ENCODE measurements at regions not wholly inside any gene's neighbourhood (a gene's known extent, or its start where the extent isn't known, plus 50 kb on each side); places are given as distances from the start of the nearest gene placed in this dataset.
A peak's percentile ranks its signal among the peaks of the same experiment; 100 is the strongest.

DNA sequence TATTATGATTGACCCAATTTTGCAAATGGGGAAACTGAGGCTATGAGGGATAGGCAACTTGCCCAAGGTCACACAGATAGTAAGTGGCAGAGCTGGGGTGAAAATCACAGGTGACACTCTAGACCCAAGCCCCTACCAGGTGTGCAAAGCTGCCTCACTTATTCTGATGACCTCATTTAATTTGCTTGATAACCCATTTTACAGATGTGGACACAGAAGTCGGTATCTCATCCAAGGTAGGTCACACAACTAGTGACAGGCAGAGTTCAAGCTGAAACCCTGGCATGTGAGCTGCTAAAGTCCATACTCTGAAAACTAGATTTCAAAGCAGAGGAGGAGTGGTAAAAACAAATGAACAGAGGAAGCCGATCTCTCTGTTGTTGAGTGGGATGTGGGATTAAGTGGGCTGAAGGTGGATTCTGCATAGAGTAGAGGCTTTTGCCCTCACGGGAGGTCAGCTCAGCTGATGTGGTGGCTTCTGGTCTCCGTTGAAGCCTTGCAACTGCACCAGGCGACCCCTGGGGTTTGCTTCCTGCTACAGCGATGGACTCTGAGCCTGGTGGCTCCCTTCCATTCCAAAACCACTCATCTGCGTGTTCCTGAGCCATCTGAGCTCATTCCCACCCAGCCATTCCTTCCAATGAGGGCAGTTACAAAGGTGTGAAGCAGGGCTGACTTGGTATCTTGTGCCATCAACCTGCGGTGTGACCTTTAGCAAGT lies 164.3 kb upstream of the FHL2 start:
- Histone ChIP-seq H3K18ac (ENCODE audit: extremely low read depth, low read length) (no peak overlapping the region), H3K4me2 (ENCODE audit: insufficient read depth in 1 of 2, low read depth in 2 of 2, low read length in 2 of 2) (no peak overlapping the region), H2AK5ac (ENCODE audit: low read depth, low read length) (no peak overlapping the region), H2BK5ac (ENCODE audit: low read depth, low read length) (no peak overlapping the region), H3K56ac (replicated peaks; ENCODE audit: insufficient read length, low read depth, low read length) (no peak overlapping the region), H4K8ac (ENCODE audit: extremely low read depth, insufficient read depth, low read length) (no peak overlapping the region), H3K9me3 (ENCODE audit: insufficient read depth in 2 of 2, low read depth in 1 of 2, low read length in 1 of 2) (no peaks in the 10 kb centered on the region), H3K9ac (replicated peaks in 1 of 4; ENCODE audit: extremely low read depth in 1 of 4, low read depth in 3 of 4, low read length in 3 of 4) (no peak overlapping the region), H3K23me2 (ENCODE audit: low read depth, low read length) (no peaks in the 10 kb centered on the region), H2BK20ac (ENCODE audit: low read length) (no peak overlapping the region), H3K36me3 (ENCODE audit: control insufficient read depth in 2 of 4, insufficient read depth in 4 of 4, low read length in 3 of 4) (no peaks in the 10 kb centered on the region), H4K91ac (replicated peaks; ENCODE audit: insufficient read length, low read length) (no peak overlapping the region), H2BK12ac (ENCODE audit: low read depth, low read length) (no peak overlapping the region), H2BK15ac (ENCODE audit: low read length) (no peak overlapping the region), H3K4ac (replicated peaks; ENCODE audit: insufficient read length, low read depth, low read length) (no peak overlapping the region), H3K27me3 (replicated peaks in 1 of 4; ENCODE audit: control insufficient read depth in 3 of 4, extremely low read depth in 1 of 4, insufficient read depth in 3 of 4, low read length in 3 of 4) (no peaks in the 10 kb centered on the region; a peak in 2 of 7 replicates), H4K5ac (ENCODE audit: insufficient read length, low read depth, low read length) (no peak overlapping the region), H3K14ac (ENCODE audit: insufficient read length) (no peak overlapping the region), H3K4me3 (ENCODE audit: extremely low read depth in 1 of 4, insufficient read depth in 2 of 4, low read depth in 3 of 4, low read length in 4 of 4) (no peak overlapping the region), H3K27ac (ENCODE audit: low read depth, low read length) (no peak overlapping the region), H3K23ac (ENCODE audit: insufficient read length) (no peak overlapping the region), H4K20me1 (replicated peaks in 1 of 2; ENCODE audit: control insufficient read depth in 1 of 2, insufficient read depth in 2 of 2, low read length in 2 of 2) (no peaks in the 10 kb centered on the region), H3K79me2 (ENCODE audit: control insufficient read depth in 1 of 2, insufficient read depth in 2 of 2, low read length in 2 of 2) (no peaks in the 10 kb centered on the region), H2AFZ (ENCODE audit: low read length) (0 out of 2 replicates have a peak overlapping the region, but pooled peaks have one; percentile 5), H3K4me1 (replicated peaks in 1 of 4; ENCODE audit: control insufficient read depth in 3 of 4, insufficient read depth in 4 of 4, low read length in 3 of 4) (no peaks in the 10 kb centered on the region), H3K79me1 (ENCODE audit: low read depth, low read length) (no peaks in the 10 kb centered on the region), H2BK120ac (replicated peaks; ENCODE audit: low read depth, low read length) (no peak overlapping the region)
- ChIA-PET CTCF (ENCODE audit: partially characterized antibody) (interaction anchor here (0.7 to 1.4 kb wide), 8 partner anchors 10 to 392 kb away, joined by 3 to 8 read pairs (median 3); no protein-coding TSS in a partner anchor), POLR2A (ENCODE audit: partially characterized antibody) (no interaction called here)
- no peak for DNase-seq (ENCODE audit: low read depth in 1 of 2, low spot score in 2 of 2)
- TF ChIP-seq RNF2 (IDR thresholded peaks at IDR 0.05; ENCODE audit: borderline replicate concordance, low read depth, low read length, missing control alignments, poor library complexity, severe bottlenecking) (no peak), RBBP5 (IDR thresholded peaks at IDR 0.05; ENCODE audit: borderline replicate concordance, low read depth, low read length) (no peak)
- TF ChIP-seq, protein P1, sequence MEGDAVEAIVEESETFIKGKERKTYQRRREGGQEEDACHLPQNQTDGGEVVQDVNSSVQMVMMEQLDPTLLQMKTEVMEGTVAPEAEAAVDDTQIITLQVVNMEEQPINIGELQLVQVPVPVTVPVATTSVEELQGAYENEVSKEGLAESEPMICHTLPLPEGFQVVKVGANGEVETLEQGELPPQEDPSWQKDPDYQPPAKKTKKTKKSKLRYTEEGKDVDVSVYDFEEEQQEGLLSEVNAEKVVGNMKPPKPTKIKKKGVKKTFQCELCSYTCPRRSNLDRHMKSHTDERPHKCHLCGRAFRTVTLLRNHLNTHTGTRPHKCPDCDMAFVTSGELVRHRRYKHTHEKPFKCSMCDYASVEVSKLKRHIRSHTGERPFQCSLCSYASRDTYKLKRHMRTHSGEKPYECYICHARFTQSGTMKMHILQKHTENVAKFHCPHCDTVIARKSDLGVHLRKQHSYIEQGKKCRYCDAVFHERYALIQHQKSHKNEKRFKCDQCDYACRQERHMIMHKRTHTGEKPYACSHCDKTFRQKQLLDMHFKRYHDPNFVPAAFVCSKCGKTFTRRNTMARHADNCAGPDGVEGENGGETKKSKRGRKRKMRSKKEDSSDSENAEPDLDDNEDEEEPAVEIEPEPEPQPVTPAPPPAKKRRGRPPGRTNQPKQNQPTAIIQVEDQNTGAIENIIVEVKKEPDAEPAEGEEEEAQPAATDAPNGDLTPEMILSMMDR (IDR thresholded peaks at IDR 0.05; ENCODE audit: control extremely low read depth in 1 of 3, insufficient read depth in 1 of 3, low read depth in 1 of 3, low read length in 3 of 3), result peak in 1 of 3 experiments; percentile 30; a peak in 1 of 4 replicates
- no peak for FAIRE-seq
- WGBS, 2 experiments (ENCODE audit: extremely low coverage in 1 of 2, insufficient coverage in 1 of 2, insufficient read length in 1 of 2, insufficient replicate concordance in 2 of 2, low coverage in 1 of 2, low lambda C conversion rate in 2 of 2, missing lambda C conversion rate in 1 of 2), result 75% methylated on average over 8 of the region's 8 CpGs; no CpG with 5 or more reads in 1 of the 2 experiments
